ENCODE measurements at regions not wholly inside any gene's neighbourhood (a gene's known extent, or its start where the extent isn't known, plus 50 kb on each side); places are given as distances from the start of the nearest gene placed in this dataset.

GRCh38 chr5:4548341-4548740 lies 591.8 kb upstream of the ADAMTS16 start:
- Mint-ChIP-seq H3K36me3 (no peaks in the 10 kb centered on the region), H3K27me3 (no peaks in the 10 kb centered on the region), H3K4me3 (no peak overlapping the region), H3K9me3 (peaks cover 3% of the 10 kb centered on the region), H3K27ac (no peak overlapping the region), H3K4me1 (no peaks in the 10 kb centered on the region)
- ATAC-seq = no peak

DNA sequence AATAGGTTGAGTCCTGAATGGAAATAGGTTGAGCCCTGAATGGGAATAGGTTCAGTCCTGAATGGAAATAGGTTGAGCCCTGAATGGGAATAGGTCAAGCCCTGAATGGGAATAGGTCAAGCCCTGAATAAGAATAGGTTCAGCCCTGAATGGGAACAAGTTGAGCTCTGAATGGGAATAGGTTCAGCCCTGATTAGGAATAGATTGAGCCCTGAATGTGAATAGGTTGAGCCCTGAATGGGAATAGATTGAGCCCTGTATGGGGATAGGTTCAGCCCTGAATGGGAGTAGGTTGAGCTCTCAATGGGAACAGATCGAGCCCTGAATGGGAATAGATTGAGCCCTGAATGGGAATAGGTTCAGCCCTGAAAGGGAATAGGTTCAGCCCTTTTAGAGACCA lies 590.8 kb upstream of the ADAMTS16 start:
- ATAC-seq = no peak
- Mint-ChIP-seq H3K27me3 (no peaks in the 10 kb centered on the region), H3K36me3 (no peaks in the 10 kb centered on the region), H3K27ac (no peak overlapping the region), H3K4me3 (no peak overlapping the region), H3K9me3 (peaks cover 3% of the 10 kb centered on the region), H3K4me1 (no peaks in the 10 kb centered on the region)

- H3K36me3 Mint-ChIP-seq = no peaks in the 10 kb centered on the region
- no peaks in the 10 kb centered on the region for H3K27me3 Mint-ChIP-seq
- H3K4me3 Mint-ChIP-seq = no peak overlapping the region
- no peak overlapping the region for H3K27ac Mint-ChIP-seq
- no peaks in the 10 kb centered on the region for H3K4me1 Mint-ChIP-seq
- ATAC-seq = no peak
- peaks cover 3% of the 10 kb centered on the region for H3K9me3 Mint-ChIP-seq
Observed at GRCh38 chr5:4551034-4551433, 589.1 kb upstream of the ADAMTS16 start.

- Mint-ChIP-seq H3K9me3 (peaks cover 3% of the 10 kb centered on the region), H3K27ac (no peak overlapping the region), H3K4me3 (no peak overlapping the region), H3K36me3 (no peaks in the 10 kb centered on the region), H3K4me1 (no peaks in the 10 kb centered on the region), H3K27me3 (no peaks in the 10 kb centered on the region)
- ATAC-seq = no peak
Observed at GRCh38 chr5:4553130-4553529, 587.0 kb upstream of the ADAMTS16 start.

DNA sequence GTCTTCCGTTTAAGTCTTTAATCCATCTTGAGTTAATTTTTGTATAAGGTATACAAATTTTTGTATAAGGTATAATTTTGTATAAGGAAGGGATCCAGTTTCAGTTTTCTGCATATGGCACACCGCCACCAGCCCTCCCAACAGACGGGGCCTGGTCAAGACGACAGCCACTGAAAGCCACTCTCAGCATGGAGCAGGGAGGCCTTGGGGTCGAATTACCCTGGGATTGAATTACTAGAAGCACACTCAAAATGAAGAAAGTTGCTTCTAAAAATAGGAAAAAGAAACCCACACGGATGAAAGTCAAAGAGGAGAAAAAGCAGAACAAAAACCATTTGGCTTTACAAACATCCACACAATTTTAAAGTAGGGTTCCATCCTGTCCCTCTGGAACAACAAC lies 586.2 kb upstream of the ADAMTS16 start:
- Mint-ChIP-seq H3K4me1 (no peaks in the 10 kb centered on the region), H3K27ac (no peak overlapping the region), H3K9me3 (peaks cover 3% of the 10 kb centered on the region)

GRCh38 chr5:4555725-4556285 lies 584.3 kb upstream of the ADAMTS16 start:
- no peak overlapping the region for H3K27ac Mint-ChIP-seq
- ATAC-seq = no peak
- no peaks in the 10 kb centered on the region for H3K4me1 Mint-ChIP-seq
- H3K36me3 Mint-ChIP-seq = no peaks in the 10 kb centered on the region
- no peaks in the 10 kb centered on the region for H3K27me3 Mint-ChIP-seq
- peaks cover 4% of the 10 kb centered on the region for H3K9me3 Mint-ChIP-seq
- no peak overlapping the region for H3K4me3 Mint-ChIP-seq

More for the DNA sequence above, 586.2 kb upstream of the ADAMTS16 start:
- Mint-ChIP-seq H3K4me3 (no peak overlapping the region), H3K27me3 (no peaks in the 10 kb centered on the region), H3K36me3 (no peaks in the 10 kb centered on the region)
- ATAC-seq = no peak

- Mint-ChIP-seq H3K27me3 (no peaks in the 10 kb centered on the region), H3K4me1 (no peaks in the 10 kb centered on the region), H3K4me3 (no peak overlapping the region), H3K27ac (no peak overlapping the region), H3K9me3 (peaks cover 18% of the 10 kb centered on the region), H3K36me3 (no peaks in the 10 kb centered on the region)
- ATAC-seq = no peak
Observed at GRCh38 chr5:4561403-4561802, 578.7 kb upstream of the ADAMTS16 start.

GRCh38 chr5:4563400-4563799 lies 576.7 kb upstream of the ADAMTS16 start:
- Mint-ChIP-seq H3K4me1 (no peaks in the 10 kb centered on the region), H3K36me3 (no peaks in the 10 kb centered on the region), H3K4me3 (no peak overlapping the region), H3K27ac (no peak overlapping the region), H3K9me3 (peaks cover 18% of the 10 kb centered on the region), H3K27me3 (no peaks in the 10 kb centered on the region)
- no peak for ATAC-seq

GRCh38 chr5:4570047-4570995 lies 569.8 kb upstream of the ADAMTS16 start:
- Mint-ChIP-seq H3K36me3 (no peaks in the 10 kb centered on the region), H3K27ac (no peak overlapping the region), H3K4me1 (no peaks in the 10 kb centered on the region), H3K9me3 (peaks cover 3% of the 10 kb centered on the region), H3K27me3 (no peaks in the 10 kb centered on the region), H3K4me3 (no peak overlapping the region)
- ATAC-seq = no peak

- no peak for ATAC-seq
Observed at GRCh38 chr5:4571248-4571948, 568.7 kb upstream of the ADAMTS16 start.

GRCh38 chr5:4572311-4573100 lies 567.6 kb upstream of the ADAMTS16 start:
- no peaks in the 10 kb centered on the region for H3K27me3 Mint-ChIP-seq
- H3K4me1 Mint-ChIP-seq = no peaks in the 10 kb centered on the region
- H3K4me3 Mint-ChIP-seq = no peak overlapping the region
- H3K27ac Mint-ChIP-seq = no peak overlapping the region
- H3K9me3 Mint-ChIP-seq = no peaks in the 10 kb centered on the region
- ATAC-seq = no peak
- no peaks in the 10 kb centered on the region for H3K36me3 Mint-ChIP-seq

More at GRCh38 chr5:4571248-4571948, 568.7 kb upstream of the ADAMTS16 start:
- Mint-ChIP-seq H3K27ac (no peak overlapping the region), H3K27me3 (no peaks in the 10 kb centered on the region), H3K36me3 (no peaks in the 10 kb centered on the region), H3K4me1 (no peaks in the 10 kb centered on the region), H3K4me3 (no peak overlapping the region), H3K9me3 (no peaks in the 10 kb centered on the region)

- Mint-ChIP-seq H3K9me3 (no peaks in the 10 kb centered on the region), H3K4me1 (no peaks in the 10 kb centered on the region), H3K36me3 (no peaks in the 10 kb centered on the region), H3K27ac (no peak overlapping the region), H3K4me3 (no peak overlapping the region), H3K27me3 (no peaks in the 10 kb centered on the region)
- ATAC-seq = no peak
Observed at GRCh38 chr5:4575608-4576007, 564.5 kb upstream of the ADAMTS16 start.

GRCh38 chr5:4576161-4576748 lies 563.9 kb upstream of the ADAMTS16 start:
- peaks cover 6% of the 10 kb centered on the region for H3K9me3 Mint-ChIP-seq
- no peak overlapping the region for H3K4me3 Mint-ChIP-seq
- no peaks in the 10 kb centered on the region for H3K36me3 Mint-ChIP-seq
- H3K27ac Mint-ChIP-seq = no peak overlapping the region
- no peaks in the 10 kb centered on the region for H3K4me1 Mint-ChIP-seq
- no peak for ATAC-seq
- no peaks in the 10 kb centered on the region for H3K27me3 Mint-ChIP-seq

- H3K36me3 Mint-ChIP-seq = no peaks in the 10 kb centered on the region
Observed at GRCh38 chr5:4576908-4577307, 563.2 kb upstream of the ADAMTS16 start.

GRCh38 chr5:4579679-4580078 lies 560.5 kb upstream of the ADAMTS16 start:
- H3K27me3 Mint-ChIP-seq = no peaks in the 10 kb centered on the region
- H3K4me1 Mint-ChIP-seq = no peaks in the 10 kb centered on the region
- H3K4me3 Mint-ChIP-seq = no peak overlapping the region
- no peak overlapping the region for H3K27ac Mint-ChIP-seq
- ATAC-seq = no peak
- H3K36me3 Mint-ChIP-seq = no peaks in the 10 kb centered on the region
- peaks cover 7% of the 10 kb centered on the region for H3K9me3 Mint-ChIP-seq

More at GRCh38 chr5:4576908-4577307, 563.2 kb upstream of the ADAMTS16 start:
- Mint-ChIP-seq H3K9me3 (peaks cover 7% of the 10 kb centered on the region), H3K27ac (no peak overlapping the region), H3K4me1 (no peaks in the 10 kb centered on the region), H3K4me3 (no peak overlapping the region), H3K27me3 (no peaks in the 10 kb centered on the region)
- ATAC-seq = no peak

Measured in stimulated activated memory B cell treated with anti-CD40 and anti-IgM and Interleukin-4, amounts not matched to agents 10 μg/mL and 1 μg/mL and 100 μg/mL, for 72 hours (primary cell).